ENCODE measurements at regions not wholly inside any gene's neighbourhood (a gene's known extent, or its start where the extent isn't known, plus 50 kb on each side); places are given as distances from the start of the nearest gene placed in this dataset.

DNA sequence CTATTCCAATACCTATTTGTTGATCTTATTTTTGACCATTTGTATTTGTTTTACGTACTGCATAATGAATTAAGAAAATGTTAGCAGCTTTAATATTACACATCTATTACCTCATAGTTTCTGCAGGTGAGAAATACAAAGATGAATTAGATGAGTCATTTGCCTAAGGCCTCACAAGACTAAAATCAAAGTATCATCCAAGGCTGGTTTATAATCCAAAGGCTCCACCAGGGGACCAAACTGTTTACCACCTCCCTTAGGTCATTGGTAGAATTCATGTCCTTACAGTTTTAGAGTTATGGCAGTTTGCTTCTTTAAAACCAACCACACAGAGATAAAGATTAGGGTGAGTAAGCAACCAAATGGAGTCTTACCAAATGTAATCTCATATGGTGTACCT lies 848.1 kb downstream of the SLITRK6 start:
- no peaks in the 10 kb centered on the region for H3K36me3 ChIP-seq
- no peak overlapping the region for H3K4me3 ChIP-seq
- no peak for TF ChIP-seq Cebpa-rat (IDR thresholded peaks at IDR 0.05)
- H3K9ac ChIP-seq, result no peak overlapping the region
- H3K9me3 ChIP-seq (replicated peaks in 1 of 11), result peaks cover 0 to 11% (median 0%) of the 10 kb centered on the region in 11 experiments; a peak in 1 of 22 replicates
- no peak overlapping the region for H3K4me2 ChIP-seq
- H3K27ac ChIP-seq, result no peak overlapping the region
- no peaks in the 10 kb centered on the region for H3K4me1 ChIP-seq
- H4K20me1 ChIP-seq, result no peaks in the 10 kb centered on the region
- H3K27me3 ChIP-seq, result no peaks in the 10 kb centered on the region

DNA sequence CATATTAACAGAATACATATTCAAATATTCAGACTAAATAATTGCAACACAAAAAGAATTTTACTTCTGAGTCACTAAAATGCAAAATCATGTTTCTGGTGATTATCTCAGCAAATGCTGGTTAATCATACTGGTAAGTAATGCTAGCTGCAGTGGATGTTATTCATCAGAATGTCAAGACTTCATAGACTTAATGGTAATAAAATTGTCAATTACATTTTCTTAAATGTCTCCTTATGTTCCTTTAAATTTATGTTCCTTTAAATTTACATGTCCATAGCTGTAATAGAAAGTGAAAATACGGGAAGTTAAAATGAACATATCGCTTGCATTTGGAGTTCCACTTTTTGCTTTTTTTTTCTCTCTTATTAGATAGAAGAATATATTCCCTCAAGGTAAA lies 853.0 kb downstream of the SLITRK6 start:
- no peaks in the 10 kb centered on the region for H3K4me1 ChIP-seq
- no peaks in the 10 kb centered on the region for H3K27me3 ChIP-seq
- TF ChIP-seq Cebpa-rat (IDR thresholded peaks at IDR 0.05), result no peak
- H3K36me3 ChIP-seq, result no peaks in the 10 kb centered on the region
- peaks cover 0 to 22% (median 0%) of the 10 kb centered on the region in 11 experiments; a peak in 5 of 22 replicates for H3K9me3 ChIP-seq (replicated peaks in 1 of 11)
- H3K9ac ChIP-seq, result no peak overlapping the region
- no peak overlapping the region for H3K4me3 ChIP-seq
- no peak overlapping the region for H3K27ac ChIP-seq
- H4K20me1 ChIP-seq, result no peaks in the 10 kb centered on the region
- no peak overlapping the region for H3K4me2 ChIP-seq

DNA sequence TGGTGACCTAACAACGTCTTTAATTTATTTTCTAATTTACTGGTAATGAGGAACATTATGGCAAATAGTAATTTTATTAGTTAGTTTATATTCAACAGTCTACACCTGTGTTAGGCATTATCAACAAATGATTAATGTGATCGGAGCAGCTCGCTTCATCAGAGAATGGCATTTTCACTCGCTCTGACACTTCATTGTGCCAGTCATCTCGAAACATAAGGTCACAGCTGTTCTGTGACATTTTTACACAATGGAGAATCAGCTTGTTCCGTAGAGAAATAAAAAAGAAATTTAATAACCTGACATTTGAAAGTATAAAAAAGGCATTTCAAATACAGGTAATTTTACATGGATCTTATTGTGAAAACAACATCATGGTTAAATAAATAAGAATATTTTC lies 858.4 kb downstream of the SLITRK6 start:
- TF ChIP-seq Cebpa-rat (IDR thresholded peaks at IDR 0.05), result no peak
- Histone ChIP-seq H3K9ac (no peak overlapping the region), H3K36me3 (no peaks in the 10 kb centered on the region), H3K27me3 (no peaks in the 10 kb centered on the region), H4K20me1 (no peaks in the 10 kb centered on the region), H3K4me1 (no peaks in the 10 kb centered on the region), H3K4me3 (no peak overlapping the region), H3K4me2 (no peak overlapping the region), H3K9me3 (replicated peaks in 1 of 11) (peaks cover 0 to 12% (median 0%) of the 10 kb centered on the region in 11 experiments; a peak in 6 of 22 replicates), H3K27ac (no peak overlapping the region)

DNA sequence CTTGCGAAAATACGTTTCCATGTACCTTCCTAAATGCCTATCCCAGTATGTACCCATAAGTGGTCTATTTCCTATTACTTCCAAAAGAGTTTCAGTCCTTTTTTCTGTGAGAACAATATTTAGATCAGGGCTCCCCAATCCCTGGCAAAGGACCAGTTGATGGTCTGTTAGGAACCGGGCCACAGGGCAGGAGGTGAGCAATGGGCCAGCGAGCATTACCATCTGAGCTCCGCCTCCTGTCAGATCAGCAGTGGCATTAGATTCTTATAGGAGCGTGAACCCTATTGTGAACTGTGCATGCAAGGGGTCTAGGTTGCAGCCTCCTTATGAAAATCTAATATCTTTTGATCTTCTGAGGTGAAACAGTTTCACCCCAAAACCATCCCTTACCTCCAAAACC lies 859.1 kb downstream of the SLITRK6 start:
- Histone ChIP-seq H3K9ac (no peak overlapping the region), H3K4me3 (no peak overlapping the region), H3K4me2 (no peak overlapping the region), H3K27me3 (no peaks in the 10 kb centered on the region), H4K20me1 (no peaks in the 10 kb centered on the region), H3K36me3 (no peaks in the 10 kb centered on the region), H3K27ac (no peak overlapping the region), H3K9me3 (replicated peaks in 1 of 11) (peaks cover 0 to 12% (median 0%) of the 10 kb centered on the region in 11 experiments; a peak in 6 of 22 replicates), H3K4me1 (peaks cover 0 to 2% (median 0%) of the 10 kb centered on the region in 10 experiments; a peak in 1 of 20 replicates)
- no peak for TF ChIP-seq Cebpa-rat (IDR thresholded peaks at IDR 0.05)

DNA sequence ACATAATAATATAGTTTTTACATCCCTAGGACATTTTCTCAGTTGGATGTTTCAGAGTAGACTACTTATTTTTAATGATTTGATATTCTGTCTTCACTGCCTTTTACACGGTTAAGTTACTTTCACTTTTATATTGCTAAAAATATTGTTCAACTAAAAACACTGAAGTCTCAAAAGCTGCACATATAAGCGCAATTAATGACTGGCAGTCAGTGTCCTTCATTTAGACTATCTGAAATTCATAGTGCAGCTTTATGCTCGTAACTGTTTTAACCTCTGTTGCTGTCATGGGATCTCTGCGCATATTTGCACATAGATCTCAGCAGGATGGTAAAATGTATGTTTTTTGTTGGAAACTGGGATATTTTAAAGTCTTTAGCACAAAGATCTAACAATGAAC lies 864.3 kb downstream of the SLITRK6 start:
- no peaks in the 10 kb centered on the region for H3K36me3 ChIP-seq
- TF ChIP-seq Cebpa-rat (IDR thresholded peaks at IDR 0.05), result no peak
- no peak overlapping the region for H3K27ac ChIP-seq
- no peaks in the 10 kb centered on the region for H4K20me1 ChIP-seq
- H3K4me2 ChIP-seq, result peak overlapping the region; percentile 45 to 75 (median 60); a peak in 21 of 22 replicates
- H3K27me3 ChIP-seq, result no peaks in the 10 kb centered on the region
- peaks cover 0 to 7% (median 0%) of the 10 kb centered on the region in 10 experiments; a peak in 1 of 20 replicates for H3K4me1 ChIP-seq
- H3K9ac ChIP-seq, result peak overlapping the region in 2 of 11 experiments; percentile 46 to 53; a peak in 2 of 22 replicates
- H3K4me3 ChIP-seq, result peak overlapping the region in 2 of 10 experiments; percentile 12 to 28; a peak in 3 of 20 replicates
- H3K9me3 ChIP-seq (replicated peaks in 1 of 11), result peaks cover 0 to 7% (median 0%) of the 10 kb centered on the region in 11 experiments; a peak in 1 of 22 replicates

DNA sequence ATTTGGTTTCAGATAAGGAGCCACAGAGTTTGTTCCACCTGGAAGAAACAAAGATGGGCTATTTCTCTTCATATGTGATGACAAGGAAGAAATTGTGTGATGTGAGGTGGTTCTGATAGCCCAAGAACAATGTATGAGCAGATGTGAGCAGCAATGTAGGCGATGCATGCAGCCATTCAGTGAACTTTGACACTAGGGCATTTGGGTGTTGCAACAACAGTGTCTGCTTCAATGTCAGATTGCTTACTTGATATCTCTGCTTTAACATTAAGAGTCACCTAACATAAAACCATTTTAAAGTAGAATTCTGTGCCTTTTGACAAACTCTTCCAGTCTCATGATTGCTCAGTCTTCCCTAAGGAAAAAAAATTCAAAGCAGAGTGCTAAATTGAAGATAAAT lies 865.4 kb downstream of the SLITRK6 start:
- peaks cover 0 to 7% (median 0%) of the 10 kb centered on the region in 10 experiments; a peak in 1 of 20 replicates for H3K4me1 ChIP-seq
- 0 out of 22 replicates have a peak, but pooled peaks of 1 of the 11 experiments have one; percentile 31 for TF ChIP-seq Cebpa-rat (IDR thresholded peaks at IDR 0.05)
- H3K36me3 ChIP-seq, result no peaks in the 10 kb centered on the region
- no peaks in the 10 kb centered on the region for H4K20me1 ChIP-seq
- H3K9ac ChIP-seq, result no peak overlapping the region
- no peak overlapping the region for H3K4me2 ChIP-seq
- H3K27me3 ChIP-seq, result no peaks in the 10 kb centered on the region
- no peak overlapping the region for H3K4me3 ChIP-seq
- H3K27ac ChIP-seq, result no peak overlapping the region
- peaks cover 0 to 7% (median 0%) of the 10 kb centered on the region in 11 experiments; a peak in 1 of 22 replicates for H3K9me3 ChIP-seq (replicated peaks in 1 of 11)

DNA sequence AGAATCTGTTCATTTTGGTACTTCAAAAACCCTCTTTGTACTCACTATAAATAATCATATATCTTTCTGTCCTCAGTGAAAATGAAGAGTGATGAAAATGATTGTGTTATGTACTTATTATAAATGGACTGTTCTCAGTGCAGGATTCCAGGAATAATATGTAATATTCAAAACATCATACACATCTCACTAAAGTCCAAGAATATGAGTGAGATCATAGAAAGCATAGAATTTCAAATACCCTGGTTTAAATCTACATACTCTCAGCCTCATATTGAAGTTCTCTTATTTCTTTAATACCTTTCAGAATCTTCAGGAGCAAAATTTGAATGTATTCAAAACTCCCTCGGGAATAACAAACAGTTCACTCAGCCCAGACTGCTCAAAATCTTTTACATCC lies 868.0 kb downstream of the SLITRK6 start:
- no peak overlapping the region for H3K4me2 ChIP-seq
- no peaks in the 10 kb centered on the region for H3K27me3 ChIP-seq
- H3K9me3 ChIP-seq (replicated peaks in 1 of 11), result no peaks in the 10 kb centered on the region
- TF ChIP-seq Cebpa-rat (IDR thresholded peaks at IDR 0.05), result no peak
- no peaks in the 10 kb centered on the region for H3K36me3 ChIP-seq
- H3K4me1 ChIP-seq, result peaks cover 0 to 7% (median 0%) of the 10 kb centered on the region in 10 experiments; a peak in 1 of 20 replicates
- H4K20me1 ChIP-seq, result no peaks in the 10 kb centered on the region
- H3K27ac ChIP-seq, result no peak overlapping the region
- H3K9ac ChIP-seq, result no peak overlapping the region
- no peak overlapping the region for H3K4me3 ChIP-seq

DNA sequence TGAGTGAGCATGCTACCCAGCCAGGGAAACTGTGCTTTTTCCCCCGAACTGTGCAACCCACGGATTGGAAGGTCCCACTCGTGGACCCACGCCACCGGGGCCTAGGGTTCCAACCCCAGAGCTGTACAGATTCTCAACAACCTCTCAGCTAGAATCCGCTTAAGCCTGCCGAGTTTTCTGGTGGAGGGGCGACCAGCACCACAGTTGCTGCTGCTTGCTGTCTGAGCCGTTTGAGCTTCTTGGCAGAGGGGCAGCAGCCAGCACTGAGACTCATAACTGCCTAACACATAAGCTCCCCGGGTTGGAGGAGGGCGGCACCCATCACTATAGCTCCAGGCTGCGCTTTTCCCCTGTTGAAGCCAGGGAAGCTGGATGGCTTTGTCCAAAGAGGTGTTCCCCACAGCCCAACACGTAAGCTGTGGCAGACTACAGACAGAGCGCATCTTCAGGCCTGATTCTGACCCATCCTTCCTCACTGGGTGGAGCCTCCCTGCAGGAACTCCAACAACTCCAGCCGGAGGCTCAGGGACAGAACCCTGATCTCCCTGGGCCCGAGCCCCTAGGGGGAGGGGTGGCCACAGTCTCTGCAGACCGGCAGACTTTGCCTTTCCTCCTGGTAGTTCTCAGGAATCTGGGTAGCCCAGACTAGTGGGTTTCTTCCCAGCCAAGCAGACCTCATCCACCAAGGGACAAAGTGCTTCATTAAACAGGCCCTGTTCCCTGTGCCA lies 871.6 kb downstream of the SLITRK6 start:
- H3K4me3 ChIP-seq, result no peak overlapping the region
- H3K9ac ChIP-seq, result no peak overlapping the region
- H3K4me2 ChIP-seq, result no peak overlapping the region
- no peaks in the 10 kb centered on the region for H4K20me1 ChIP-seq
- no peaks in the 10 kb centered on the region for H3K27me3 ChIP-seq
- H3K36me3 ChIP-seq, result no peaks in the 10 kb centered on the region
- H3K27ac ChIP-seq, result no peak overlapping the region
- no peak for TF ChIP-seq Cebpa-rat (IDR thresholded peaks at IDR 0.05)
- H3K4me1 ChIP-seq, result no peaks in the 10 kb centered on the region
- H3K9me3 ChIP-seq (replicated peaks in 1 of 11), result no peaks in the 10 kb centered on the region

DNA sequence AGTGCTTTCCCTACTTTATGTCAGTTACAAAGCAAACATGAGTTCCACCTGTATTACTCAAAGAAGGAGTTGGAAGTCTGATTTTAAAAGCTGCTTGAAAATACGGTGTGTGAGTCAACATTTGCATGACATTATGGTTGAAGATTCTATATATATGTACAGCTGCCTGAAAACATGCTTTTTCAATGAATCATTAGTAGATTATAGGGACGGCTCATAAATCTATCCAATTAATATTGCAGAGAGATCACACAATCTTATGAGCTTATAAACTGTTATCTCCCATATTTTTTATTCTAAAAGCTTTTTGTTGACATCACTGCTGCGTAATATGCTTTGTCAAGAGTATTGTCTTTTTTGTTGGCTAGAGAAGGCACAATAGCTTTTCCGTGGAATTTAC lies 873.8 kb downstream of the SLITRK6 start:
- no peaks in the 10 kb centered on the region for H4K20me1 ChIP-seq
- no peaks in the 10 kb centered on the region for H3K27me3 ChIP-seq
- no peak overlapping the region for H3K27ac ChIP-seq
- no peaks in the 10 kb centered on the region for H3K9me3 ChIP-seq (replicated peaks in 1 of 11)
- H3K9ac ChIP-seq, result no peak overlapping the region
- H3K4me1 ChIP-seq, result no peaks in the 10 kb centered on the region
- no peak overlapping the region for H3K4me3 ChIP-seq
- TF ChIP-seq Cebpa-rat (IDR thresholded peaks at IDR 0.05), result no peak
- H3K4me2 ChIP-seq, result no peak overlapping the region
- H3K36me3 ChIP-seq, result no peaks in the 10 kb centered on the region

DNA sequence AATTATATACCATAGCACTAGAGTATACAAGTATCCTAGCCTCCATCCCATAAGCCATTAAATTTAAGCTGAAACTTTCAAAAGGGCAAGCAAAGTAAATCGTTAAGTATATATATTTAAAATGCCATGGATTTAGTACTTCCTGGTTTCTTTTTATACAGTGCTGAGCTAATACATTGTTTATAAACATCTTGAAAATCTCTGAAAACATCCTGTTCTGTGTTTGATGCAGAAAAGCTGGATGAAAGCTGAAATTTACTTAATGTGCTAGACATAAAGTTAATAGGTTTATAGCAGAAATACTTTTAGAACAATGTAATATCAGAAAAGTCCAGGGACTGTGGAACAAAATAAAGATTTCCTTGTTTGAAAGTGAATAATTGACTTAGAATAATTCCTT lies 875.4 kb downstream of the SLITRK6 start:
- H3K9ac ChIP-seq, result no peak overlapping the region
- H3K4me1 ChIP-seq, result 0 out of 20 replicates have a peak, but pooled peaks cover 0 to 3% (median 0%) of the 10 kb centered on the region in 10 experiments
- H3K4me3 ChIP-seq, result no peak overlapping the region
- no peaks in the 10 kb centered on the region for H3K9me3 ChIP-seq (replicated peaks in 1 of 11)
- H3K36me3 ChIP-seq, result no peaks in the 10 kb centered on the region
- H4K20me1 ChIP-seq, result no peaks in the 10 kb centered on the region
- no peak overlapping the region for H3K4me2 ChIP-seq
- no peak overlapping the region for H3K27ac ChIP-seq
- H3K27me3 ChIP-seq, result no peaks in the 10 kb centered on the region
- no peak for TF ChIP-seq Cebpa-rat (IDR thresholded peaks at IDR 0.05)

Measured in BLaER1 treated with 17β-estradiol and CSF1 and Interleukin-3, amounts not matched to agents 10 nM and 100 nM (cell line).